ENCODE measurements at regions not wholly inside any gene's neighbourhood (a gene's known extent, or its start where the extent isn't known, plus 50 kb on each side); places are given as distances from the start of the nearest gene placed in this dataset.
A peak's percentile ranks its signal among the peaks of the same experiment; 100 is the strongest.

GRCh38 chr15:96005906-96006305, 324.6 kb upstream of the NR2F2 start:
- no peaks in the 10 kb centered on the region for H3K27me3 ChIP-seq (ENCODE audit: control insufficient read depth, insufficient read depth, low read length)
- no peak overlapping the region for H2AFZ ChIP-seq (ENCODE audit: low read length)
- no peaks in the 10 kb centered on the region for H4K20me1 ChIP-seq (ENCODE audit: control insufficient read depth, extremely low read depth, insufficient read depth, low read length)
- TF ChIP-seq CTCF (conservative IDR thresholded peaks at IDR 0.05 in 1 of 2, IDR thresholded peaks at IDR 0.05 in 1 of 2; ENCODE audit: low read depth in 1 of 2, low read length in 2 of 2) (no peak), EZH2 (IDR thresholded peaks at IDR 0.05; ENCODE audit: low read length, missing control alignments) (no peak)
- no peak overlapping the region for H3K9ac ChIP-seq (ENCODE audit: insufficient read depth, low read length)
- no peaks in the 10 kb centered on the region for H3K4me1 ChIP-seq (ENCODE audit: control insufficient read depth, extremely low read depth, insufficient read depth, low read length)
- no peaks in the 10 kb centered on the region for H3K79me2 ChIP-seq (ENCODE audit: control insufficient read depth, insufficient read depth, low read length)
- no peak overlapping the region for H3K27ac ChIP-seq (ENCODE audit: insufficient read depth, low read length)
- peak in 1 of 2 donors; percentile 57 for DNase-seq (ENCODE audit: low read depth in 2 of 2)
- H3K36me3 ChIP-seq (ENCODE audit: control insufficient read depth, insufficient read depth, low read length) = no peaks in the 10 kb centered on the region
- H3K9me3 ChIP-seq (ENCODE audit: control insufficient read depth, insufficient read depth, low read depth, low read length) = no peaks in the 10 kb centered on the region
- no peak overlapping the region for H3K4me3 ChIP-seq (replicated peaks in 1 of 4; ENCODE audit: control extremely low read depth in 1 of 4, insufficient read depth in 1 of 4, low read depth in 3 of 4, low read length in 4 of 4)
- no peak overlapping the region for H3K4me2 ChIP-seq (ENCODE audit: extremely low read depth, insufficient read depth, low read length)

- TF ChIP-seq EZH2 (IDR thresholded peaks at IDR 0.05; ENCODE audit: low read length, missing control alignments) (no peak), CTCF (conservative IDR thresholded peaks at IDR 0.05 in 1 of 2, IDR thresholded peaks at IDR 0.05 in 1 of 2; ENCODE audit: low read depth in 1 of 2, low read length in 2 of 2) (no peak)
- no peaks in the 10 kb centered on the region for H3K9me3 ChIP-seq (ENCODE audit: control insufficient read depth, insufficient read depth, low read depth, low read length)
- H3K79me2 ChIP-seq (ENCODE audit: control insufficient read depth, insufficient read depth, low read length) = no peaks in the 10 kb centered on the region
- H3K4me3 ChIP-seq (replicated peaks in 1 of 4; ENCODE audit: control extremely low read depth in 1 of 4, insufficient read depth in 1 of 4, low read depth in 3 of 4, low read length in 4 of 4) = no peak overlapping the region
- no peak for DNase-seq (ENCODE audit: low read depth in 2 of 2)
- no peaks in the 10 kb centered on the region for H3K4me1 ChIP-seq (ENCODE audit: control insufficient read depth, extremely low read depth, insufficient read depth, low read length)
- H3K9ac ChIP-seq (ENCODE audit: insufficient read depth, low read length) = no peak overlapping the region
- H2AFZ ChIP-seq (ENCODE audit: low read length) = no peak overlapping the region
- H3K36me3 ChIP-seq (ENCODE audit: control insufficient read depth, insufficient read depth, low read length) = no peaks in the 10 kb centered on the region
- H3K27me3 ChIP-seq (ENCODE audit: control insufficient read depth, insufficient read depth, low read length) = no peaks in the 10 kb centered on the region
- H3K27ac ChIP-seq (ENCODE audit: insufficient read depth, low read length) = no peak overlapping the region
- no peak overlapping the region for H3K4me2 ChIP-seq (ENCODE audit: extremely low read depth, insufficient read depth, low read length)
- H4K20me1 ChIP-seq (ENCODE audit: control insufficient read depth, extremely low read depth, insufficient read depth, low read length) = no peaks in the 10 kb centered on the region
Measured at GRCh38 chr15:96011136-96011535, 319.4 kb upstream of the NR2F2 start.

GRCh38 chr15:96014939-96015338, 315.6 kb upstream of the NR2F2 start:
- no peak for TF ChIP-seq EZH2 (IDR thresholded peaks at IDR 0.05; ENCODE audit: low read length, missing control alignments)
- TF ChIP-seq CTCF (conservative IDR thresholded peaks at IDR 0.05 in 1 of 2, IDR thresholded peaks at IDR 0.05 in 1 of 2; ENCODE audit: low read depth in 1 of 2, low read length in 2 of 2) = no peak

More at GRCh38 chr15:96014939-96015338, 315.6 kb upstream of the NR2F2 start:
- no peaks in the 10 kb centered on the region for H3K9me3 ChIP-seq (ENCODE audit: control insufficient read depth, insufficient read depth, low read depth, low read length)
- no peak overlapping the region for H3K27ac ChIP-seq (ENCODE audit: insufficient read depth, low read length)
- DNase-seq (ENCODE audit: low read depth in 2 of 2) = no peak
- H3K27me3 ChIP-seq (ENCODE audit: control insufficient read depth, insufficient read depth, low read length) = no peaks in the 10 kb centered on the region
- H3K4me1 ChIP-seq (ENCODE audit: control insufficient read depth, extremely low read depth, insufficient read depth, low read length) = no peaks in the 10 kb centered on the region
- H4K20me1 ChIP-seq (ENCODE audit: control insufficient read depth, extremely low read depth, insufficient read depth, low read length) = no peaks in the 10 kb centered on the region
- H3K4me2 ChIP-seq (ENCODE audit: extremely low read depth, insufficient read depth, low read length) = no peak overlapping the region
- H3K79me2 ChIP-seq (ENCODE audit: control insufficient read depth, insufficient read depth, low read length) = no peaks in the 10 kb centered on the region
- H3K9ac ChIP-seq (ENCODE audit: insufficient read depth, low read length) = no peak overlapping the region
- H3K36me3 ChIP-seq (ENCODE audit: control insufficient read depth, insufficient read depth, low read length) = no peaks in the 10 kb centered on the region
- no peak overlapping the region for H2AFZ ChIP-seq (ENCODE audit: low read length)
- H3K4me3 ChIP-seq (replicated peaks in 1 of 4; ENCODE audit: control extremely low read depth in 1 of 4, insufficient read depth in 1 of 4, low read depth in 3 of 4, low read length in 4 of 4) = no peak overlapping the region

Measured in fibroblast of lung (primary cell).